OCI-LY7 (cell line): ENCODE measurements at regions not wholly inside any gene's neighbourhood (a gene's known extent, or its start where the extent isn't known, plus 50 kb on each side); places are given as distances from the start of the nearest gene placed in this dataset.

Experiments
- CTCF ChIP-seq: fragments of 200-600 bp; sonication (generic); conservative IDR thresholded peaks from 2 replicates; pipeline ENCODE4 v1.5.1; 2014; ENCODE audit warnings: mild to moderate bottlenecking, antibody characterized with exemption, low read length, moderate library complexity, mixed read lengths
- EZH2phosphoT487 ChIP-seq: fragments of 200-600 bp; sonication (generic); IDR thresholded peaks from 2 replicates; pipeline ENCODE4 v1.6.1; 2018; ENCODE audit warnings: low read depth, borderline replicate concordance, mild to moderate bottlenecking, mixed run types, antibody characterized with exemption, low read length, moderate library complexity, mixed read lengths

GRCh38 chr4:149882251-149882650, 66.6 kb upstream of the IQCM start:
- no peak for TF ChIP-seq CTCF
- TF ChIP-seq EZH2phosphoT487: no peak
